CD14-positive monocyte (primary cell): ENCODE measurements at regions not wholly inside any gene's neighbourhood (a gene's known extent, or its start where the extent isn't known, plus 50 kb on each side); places are given as distances from the start of the nearest gene placed in this dataset.
A peak's percentile ranks its signal among the peaks of the same experiment; 100 is the strongest.

ENCODE experiments used
- DNase-seq, 3 donors: peaks; one replicate each; pipeline ENCODE4 v3.0.0-alpha.2; 2011 to 2022
- H2AFZ ChIP-seq: 2 replicates; pipeline ENCODE4 v1.6.0; 2012; ENCODE audit warnings: mild to moderate bottlenecking, low read depth, low read length, inconsistent platforms; ENCODE audit not compliant: insufficient read depth, poor library complexity, severe bottlenecking
- H3K27ac ChIP-seq, 2 donors: 1 replicate in 1 of 2; 2 replicates in 1 of 2; pipeline ENCODE4 v1.5.1; 2012 to 2013; ENCODE audit warnings: low read length in 2 of 2, control low read depth in 1 of 2, inconsistent platforms in 1 of 2, low read depth in 1 of 2, mild to moderate bottlenecking in 1 of 2
- H3K27me3 ChIP-seq, 2 donors: one replicate each; pipeline versions ENCODE4 v1.6.0 to v1.6.1; 2011 to 2013; ENCODE audit warnings: low read length in 2 of 2; ENCODE audit not compliant: control insufficient read depth in 2 of 2, insufficient read depth in 2 of 2
- H3K36me3 ChIP-seq, 2 donors: replicated peaks in 1 of 2; 1 replicate in 1 of 2; 2 replicates in 1 of 2; pipeline versions ENCODE4 v1.5.1 to v1.6.1; 2012 to 2013; ENCODE audit warnings: low read length in 2 of 2, control low read depth in 1 of 2, inconsistent platforms in 1 of 2, mild to moderate bottlenecking in 1 of 2; ENCODE audit not compliant: insufficient read depth in 2 of 2, control insufficient read depth in 1 of 2
- H3K4me1 ChIP-seq, 2 donors: 1 replicate in 1 of 2; 2 replicates in 1 of 2; pipeline versions ENCODE4 v1.5.1 to v1.6.1; 2012 to 2013; ENCODE audit warnings: low read length in 2 of 2, control low read depth in 1 of 2, inconsistent platforms in 1 of 2, mild to moderate bottlenecking in 1 of 2, moderate library complexity in 1 of 2; ENCODE audit not compliant: insufficient read depth in 2 of 2, control insufficient read depth in 1 of 2
- H3K4me2 ChIP-seq: replicated peaks from 2 replicates; pipeline ENCODE3; 2012; ENCODE audit warnings: low read length, moderate library complexity, mild to moderate bottlenecking; ENCODE audit not compliant: poor library complexity, severe bottlenecking; ENCODE audit errors: extremely low read depth
- H3K4me3 ChIP-seq, 3 experiments: fragments of 200-600 bp in 1 of 3; sonication (generic) in 1 of 3; replicated peaks in 1 of 3; 1 replicate in 2 of 3; 2 replicates in 1 of 3; pipeline ENCODE4 v1.5.1; 2011 to 2013; ENCODE audit warnings: low read length in 3 of 3, mild to moderate bottlenecking in 3 of 3, control low read depth in 2 of 3, low read depth in 2 of 3, inconsistent platforms in 1 of 3, moderate library complexity in 1 of 3
- H3K79me2 ChIP-seq: 2 replicates; pipeline ENCODE4 v1.6.0; 2012; ENCODE audit warnings: mild to moderate bottlenecking, control low read depth, inconsistent platforms, low read length, moderate library complexity; ENCODE audit not compliant: insufficient read depth
- H3K9ac ChIP-seq: 2 replicates; pipeline ENCODE4 v1.6.0; 2017; ENCODE audit warnings: low read length, mild to moderate bottlenecking; ENCODE audit not compliant: insufficient read depth, poor library complexity, severe bottlenecking
- H3K9me3 ChIP-seq, 2 donors: replicated peaks in 1 of 2; 1 replicate in 1 of 2; 2 replicates in 1 of 2; pipeline versions ENCODE4 v1.5.1 to v1.6.1; 2012 to 2013; ENCODE audit warnings: low read length in 2 of 2, control low read depth in 1 of 2; ENCODE audit not compliant: control insufficient read depth in 1 of 2, insufficient read depth in 1 of 2
- H4K20me1 ChIP-seq: 2 replicates; pipeline ENCODE4 v1.6.0; 2012; ENCODE audit warnings: mild to moderate bottlenecking, low read length, control low read depth, moderate library complexity; ENCODE audit not compliant: insufficient read depth
- H3K27ac Mint-ChIP-seq, 7 donors: one replicate each; pipeline ENCODE4 v1.8.0; 2020; ENCODE audit warnings: mild to moderate bottlenecking in 7 of 7, mixed read lengths in 7 of 7, moderate library complexity in 6 of 7, inconsistent platforms in 2 of 7
- H3K27me3 Mint-ChIP-seq, 3 donors: one replicate each; pipeline ENCODE4 v1.8.0; 2021 to 2022; ENCODE audit warnings: low read depth in 3 of 3, mild to moderate bottlenecking in 3 of 3, mixed read lengths in 3 of 3, moderate library complexity in 3 of 3, inconsistent platforms in 1 of 3
- H3K36me3 Mint-ChIP-seq, 2 donors: one replicate each; pipeline ENCODE4 v1.8.0; 2020; ENCODE audit warnings: mixed read lengths in 2 of 2, inconsistent platforms in 1 of 2, mild to moderate bottlenecking in 1 of 2
- H3K4me1 Mint-ChIP-seq: one replicate; pipeline ENCODE4 v1.8.0; 2020; ENCODE audit warnings: mild to moderate bottlenecking, mixed read lengths
- H3K4me3 Mint-ChIP-seq, 2 donors: one replicate each; pipeline ENCODE4 v1.8.0; 2020; ENCODE audit warnings: mild to moderate bottlenecking in 2 of 2, mixed read lengths in 2 of 2, moderate library complexity in 1 of 2
- H3K9me3 Mint-ChIP-seq, 7 donors: one replicate each; pipeline ENCODE4 v1.8.0; 2020 to 2022; ENCODE audit warnings: mixed read lengths in 7 of 7, mild to moderate bottlenecking in 6 of 7, moderate library complexity in 6 of 7, inconsistent platforms in 2 of 7
- WGBS: methylation state at CpG from one replicate; pipeline ENCODE4 v1.1.5; 2013; ENCODE audit warnings: missing lambda C conversion rate; ENCODE audit not compliant: insufficient coverage; 5-methylcytosine and 5-hydroxymethylcytosine counted together
- intact Hi-C, 2 donors: fragments of 100-400 bp; cut with micrococcal nuclease; formaldehyde crosslinking; loops; one replicate each; pipeline versions ENCODE4 v1.15.0 to v1.15.1; 2023
- TF ChIP-seq, protein P1 (sequence below): fragments of 200-600 bp; IDR thresholded peaks from one replicate; pipeline ENCODE4 v1.8.0; 2022; ENCODE audit warnings: antibody characterized with exemption, mild to moderate bottlenecking

DNA sequence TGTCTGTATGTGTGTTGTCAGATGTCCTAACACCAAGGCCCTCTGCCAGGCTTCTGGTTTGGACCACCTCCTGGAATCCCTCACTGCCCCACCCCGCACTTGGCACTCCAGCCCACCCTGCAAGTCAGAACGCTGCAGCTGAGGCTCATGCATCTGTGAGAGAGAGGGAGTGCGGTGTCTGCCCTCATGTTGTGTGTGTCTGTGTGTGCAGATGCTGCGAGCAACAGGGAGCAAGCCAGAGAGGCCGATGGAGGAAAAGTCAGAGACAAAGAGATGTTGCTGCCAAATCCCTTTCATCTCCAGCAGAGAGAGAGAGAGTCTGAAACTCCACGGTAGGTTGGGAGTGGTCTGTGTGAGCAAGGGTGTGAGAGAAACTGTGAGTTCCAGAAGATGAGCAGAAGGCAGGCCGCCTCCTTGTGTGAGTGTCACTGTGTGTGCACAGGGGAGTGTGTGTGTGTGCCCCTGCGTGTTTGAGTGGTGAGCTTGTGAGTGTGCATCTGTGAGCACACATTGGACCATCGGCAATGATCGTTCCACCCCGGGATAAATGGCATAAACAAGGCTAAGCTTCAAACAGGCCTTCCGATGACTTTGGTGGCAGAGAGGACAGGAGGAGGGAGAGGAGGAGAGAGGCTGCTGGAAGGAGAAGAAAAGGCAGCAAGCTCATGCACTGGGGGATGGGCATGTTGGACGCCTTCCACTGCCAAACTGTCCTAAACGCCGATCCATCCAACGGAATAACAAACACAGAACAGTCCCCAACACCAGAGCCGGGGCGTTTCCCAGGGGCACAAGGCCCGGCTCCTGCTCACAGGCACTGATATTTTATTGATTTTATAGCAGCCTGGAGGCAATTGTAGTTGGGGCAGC is 99.2 kb upstream of the GRIK3 start:
- no peak for DNase-seq
- H3K27ac ChIP-seq: no peak overlapping the region
- no peak overlapping the region for H3K9ac ChIP-seq
- TF ChIP-seq, protein P1, sequence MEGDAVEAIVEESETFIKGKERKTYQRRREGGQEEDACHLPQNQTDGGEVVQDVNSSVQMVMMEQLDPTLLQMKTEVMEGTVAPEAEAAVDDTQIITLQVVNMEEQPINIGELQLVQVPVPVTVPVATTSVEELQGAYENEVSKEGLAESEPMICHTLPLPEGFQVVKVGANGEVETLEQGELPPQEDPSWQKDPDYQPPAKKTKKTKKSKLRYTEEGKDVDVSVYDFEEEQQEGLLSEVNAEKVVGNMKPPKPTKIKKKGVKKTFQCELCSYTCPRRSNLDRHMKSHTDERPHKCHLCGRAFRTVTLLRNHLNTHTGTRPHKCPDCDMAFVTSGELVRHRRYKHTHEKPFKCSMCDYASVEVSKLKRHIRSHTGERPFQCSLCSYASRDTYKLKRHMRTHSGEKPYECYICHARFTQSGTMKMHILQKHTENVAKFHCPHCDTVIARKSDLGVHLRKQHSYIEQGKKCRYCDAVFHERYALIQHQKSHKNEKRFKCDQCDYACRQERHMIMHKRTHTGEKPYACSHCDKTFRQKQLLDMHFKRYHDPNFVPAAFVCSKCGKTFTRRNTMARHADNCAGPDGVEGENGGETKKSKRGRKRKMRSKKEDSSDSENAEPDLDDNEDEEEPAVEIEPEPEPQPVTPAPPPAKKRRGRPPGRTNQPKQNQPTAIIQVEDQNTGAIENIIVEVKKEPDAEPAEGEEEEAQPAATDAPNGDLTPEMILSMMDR: no peak
- H3K27me3 ChIP-seq: no peaks in the 10 kb centered on the region
- no peak overlapping the region for H3K4me2 ChIP-seq
- H3K9me3 ChIP-seq: no peaks in the 10 kb centered on the region
- Mint-ChIP-seq H3K27me3 (peaks cover 3 to 6% (median 3%) of the 10 kb centered on the region in 3 donors), H3K36me3 (no peaks in the 10 kb centered on the region), H3K27ac (no peak overlapping the region), H3K4me1 (no peaks in the 10 kb centered on the region), H3K4me3 (no peak overlapping the region), H3K9me3 (peaks cover 0 to 4% (median 2%) of the 10 kb centered on the region in 7 donors)
- no peaks in the 10 kb centered on the region for H3K4me1 ChIP-seq
- no peak overlapping the region for H3K4me3 ChIP-seq
- H4K20me1 ChIP-seq: no peaks in the 10 kb centered on the region
- no peaks in the 10 kb centered on the region for H3K79me2 ChIP-seq
- WGBS: 87% methylated on average over 9 of the region's 19 CpGs
- H3K36me3 ChIP-seq: no peaks in the 10 kb centered on the region
- intact Hi-C loops: no loop called here
- no peak overlapping the region for H2AFZ ChIP-seq

DNA sequence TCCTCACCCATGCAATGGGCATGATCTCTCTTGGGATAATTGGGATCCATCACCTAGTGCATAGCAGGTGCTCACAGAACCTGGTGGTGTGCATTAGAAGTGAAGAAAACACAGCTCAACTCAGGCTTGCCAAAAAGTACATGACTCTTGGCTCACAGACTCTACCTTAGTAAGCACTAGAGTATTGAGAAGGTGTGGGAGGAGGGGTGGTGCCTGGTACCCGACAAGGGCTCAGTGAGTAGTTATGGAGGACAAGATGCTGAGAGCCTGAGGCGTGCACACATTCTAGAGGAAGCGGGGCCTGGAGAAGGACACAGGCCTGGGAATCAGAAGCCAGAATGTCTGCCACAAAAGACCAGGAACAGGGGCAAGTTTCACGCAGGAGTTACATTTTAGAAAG is 100.3 kb upstream of the GRIK3 start:
- TF ChIP-seq, protein P1: no peak
- Mint-ChIP-seq H3K4me1 (no peaks in the 10 kb centered on the region), H3K27ac (peak overlapping the region in 1 of 7 donors; percentile 46), H3K36me3 (no peaks in the 10 kb centered on the region), H3K9me3 (peaks cover 0 to 4% (median 2%) of the 10 kb centered on the region in 7 donors), H3K4me3 (no peak overlapping the region), H3K27me3 (peaks cover under 1 to 7% (median 2%) of the 10 kb centered on the region in 3 donors)
- Histone ChIP-seq H3K4me1 (no peaks in the 10 kb centered on the region), H3K27ac (no peak overlapping the region), H4K20me1 (no peaks in the 10 kb centered on the region), H3K36me3 (no peaks in the 10 kb centered on the region), H3K4me3 (no peak overlapping the region), H2AFZ (no peak overlapping the region), H3K9ac (no peak overlapping the region), H3K4me2 (no peak overlapping the region), H3K79me2 (no peaks in the 10 kb centered on the region), H3K27me3 (no peaks in the 10 kb centered on the region), H3K9me3 (no peaks in the 10 kb centered on the region)
- WGBS: 97% methylated on average over 3 of the region's 4 CpGs
- DNase-seq: no peak
- intact Hi-C loops: no loop called here
